Suprapubic skin (tissue), 3 donors: ENCODE measurements at regions not wholly inside any gene's neighbourhood (a gene's known extent, or its start where the extent isn't known, plus 50 kb on each side); places are given as distances from the start of the nearest gene placed in this dataset.

Source experiments
- EP300 ChIP-seq: sonication (generic); formaldehyde crosslinking; IDR thresholded peaks from one replicate; pipeline ENCODE4 v1.6.1; 2017; ENCODE audit warnings: antibody characterized with exemption
- POLR2A ChIP-seq, 2 donors: fragments of 450-650 bp; IDR thresholded peaks; one replicate each; pipeline ENCODE4 v1.6.1; 2017; ENCODE audit warnings: antibody characterized with exemption in 2 of 2, mild to moderate bottlenecking in 2 of 2, moderate library complexity in 2 of 2
- TF ChIP-seq, protein P1 (sequence below), 2 donors: fragments of 200-600 bp in 1 of 2; fragments of 450-650 bp in 1 of 2; sonication (generic) in 1 of 2; IDR thresholded peaks; one replicate each; pipeline ENCODE4 v1.5.1; 2016 to 2019; ENCODE audit warnings: antibody characterized with exemption in 2 of 2, mild to moderate bottlenecking in 1 of 2, moderate library complexity in 1 of 2

DNA sequence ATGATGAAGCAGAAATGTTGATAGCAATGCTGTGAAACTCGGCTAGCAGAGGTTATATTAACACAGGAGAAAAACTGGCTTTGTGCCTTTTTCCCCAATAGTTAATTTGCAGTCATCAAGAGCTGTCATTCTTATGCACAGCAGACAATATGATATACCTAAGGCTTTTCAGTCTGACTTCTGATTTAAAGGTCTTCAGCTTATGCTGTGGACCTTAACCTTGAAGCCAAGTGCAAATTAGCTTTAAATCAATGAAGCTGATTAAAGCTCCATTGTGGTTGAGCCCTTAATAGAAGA, 171.6 kb upstream of the ID4 start:
- TF ChIP-seq, protein P1, sequence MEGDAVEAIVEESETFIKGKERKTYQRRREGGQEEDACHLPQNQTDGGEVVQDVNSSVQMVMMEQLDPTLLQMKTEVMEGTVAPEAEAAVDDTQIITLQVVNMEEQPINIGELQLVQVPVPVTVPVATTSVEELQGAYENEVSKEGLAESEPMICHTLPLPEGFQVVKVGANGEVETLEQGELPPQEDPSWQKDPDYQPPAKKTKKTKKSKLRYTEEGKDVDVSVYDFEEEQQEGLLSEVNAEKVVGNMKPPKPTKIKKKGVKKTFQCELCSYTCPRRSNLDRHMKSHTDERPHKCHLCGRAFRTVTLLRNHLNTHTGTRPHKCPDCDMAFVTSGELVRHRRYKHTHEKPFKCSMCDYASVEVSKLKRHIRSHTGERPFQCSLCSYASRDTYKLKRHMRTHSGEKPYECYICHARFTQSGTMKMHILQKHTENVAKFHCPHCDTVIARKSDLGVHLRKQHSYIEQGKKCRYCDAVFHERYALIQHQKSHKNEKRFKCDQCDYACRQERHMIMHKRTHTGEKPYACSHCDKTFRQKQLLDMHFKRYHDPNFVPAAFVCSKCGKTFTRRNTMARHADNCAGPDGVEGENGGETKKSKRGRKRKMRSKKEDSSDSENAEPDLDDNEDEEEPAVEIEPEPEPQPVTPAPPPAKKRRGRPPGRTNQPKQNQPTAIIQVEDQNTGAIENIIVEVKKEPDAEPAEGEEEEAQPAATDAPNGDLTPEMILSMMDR (IDR thresholded peaks at IDR 0.05), result no peak
- TF ChIP-seq POLR2A (IDR thresholded peaks at IDR 0.05), result no peak
- TF ChIP-seq EP300, result no peak
